GM18951 (cell line): ENCODE measurements at regions not wholly inside any gene's neighbourhood (a gene's known extent, or its start where the extent isn't known, plus 50 kb on each side); places are given as distances from the start of the nearest gene placed in this dataset.

ENCODE experiments used
- POLR2A ChIP-seq: IDR thresholded peaks from 4 replicates; pipeline ENCODE4 v1.6.1; 2011; ENCODE audit warnings: mild to moderate bottlenecking; ENCODE audit not compliant: insufficient read length, insufficient read depth; ENCODE audit errors: extremely low read depth
- in situ Hi-C: fragments of 300-500 bp; cut with MboI; formaldehyde crosslinking; loops from one replicate; pipeline ENCODE4 v1.12.0; 2022; ENCODE audit warnings: low sequenced_read_pairs, mixed read lengths, inconsistent platforms; ENCODE audit not compliant: unreplicated experiment

DNA sequence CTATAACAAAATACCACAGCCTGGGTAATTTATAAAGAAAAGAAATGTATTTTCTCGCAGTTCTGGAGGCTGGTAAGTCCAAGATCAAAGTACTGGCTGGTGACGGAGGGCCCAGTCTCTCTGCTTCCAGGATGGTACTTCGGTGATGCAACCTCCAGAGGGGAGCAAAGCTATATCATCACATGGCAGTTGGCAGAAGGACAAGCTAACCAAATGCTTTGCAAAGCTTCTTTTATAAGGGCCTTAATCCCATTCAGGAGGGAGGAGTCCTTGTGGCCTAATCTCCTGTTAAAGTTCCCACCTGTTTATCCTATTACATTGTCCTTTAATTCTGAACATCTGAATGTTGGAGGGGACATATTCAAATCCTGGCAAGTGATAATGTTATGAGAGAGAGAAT lies 134.1 kb upstream of the SP4 start:
- in situ Hi-C loops: no loop called here
- no peak for TF ChIP-seq POLR2A

DNA sequence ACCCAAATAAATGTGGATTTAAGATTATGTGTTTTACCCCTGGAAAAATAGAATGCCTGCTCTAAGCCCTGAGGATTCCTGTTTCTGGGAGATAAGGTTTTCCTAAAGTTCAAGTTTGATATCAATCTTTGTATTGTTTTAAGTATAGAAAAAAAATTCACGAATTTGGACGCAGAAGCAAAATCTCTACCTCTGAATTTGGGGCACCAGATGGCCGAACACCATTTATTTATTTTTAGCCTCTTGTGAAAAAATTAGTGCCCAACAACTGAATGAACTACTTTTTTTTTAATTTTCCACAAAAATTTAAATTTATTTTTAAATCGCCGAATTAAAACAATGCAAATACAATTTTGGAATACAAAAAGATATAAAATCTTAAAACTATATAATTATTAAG lies 128.1 kb upstream of the SP4 start:
- in situ Hi-C loops: no loop called here
- no peak for TF ChIP-seq POLR2A

DNA sequence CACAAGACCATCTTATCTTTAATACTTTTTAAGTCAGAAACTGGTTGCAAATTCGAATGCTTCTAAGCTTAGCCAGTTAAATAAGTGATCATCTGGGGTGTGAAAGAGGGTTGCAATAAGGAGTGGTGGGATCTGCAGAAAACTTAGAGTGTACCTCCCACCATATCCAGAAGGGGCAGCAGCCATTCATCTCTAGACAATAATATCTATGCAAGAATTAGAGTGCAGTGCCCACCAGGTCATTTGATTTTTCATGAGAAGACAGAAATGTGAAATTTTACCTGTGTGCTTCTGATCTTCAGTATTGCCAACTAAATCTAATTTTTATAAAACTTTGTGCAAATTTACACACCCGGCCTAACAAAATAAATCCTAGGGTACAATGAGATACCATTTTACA lies 127.2 kb upstream of the SP4 start:
- TF ChIP-seq POLR2A: no peak

DNA sequence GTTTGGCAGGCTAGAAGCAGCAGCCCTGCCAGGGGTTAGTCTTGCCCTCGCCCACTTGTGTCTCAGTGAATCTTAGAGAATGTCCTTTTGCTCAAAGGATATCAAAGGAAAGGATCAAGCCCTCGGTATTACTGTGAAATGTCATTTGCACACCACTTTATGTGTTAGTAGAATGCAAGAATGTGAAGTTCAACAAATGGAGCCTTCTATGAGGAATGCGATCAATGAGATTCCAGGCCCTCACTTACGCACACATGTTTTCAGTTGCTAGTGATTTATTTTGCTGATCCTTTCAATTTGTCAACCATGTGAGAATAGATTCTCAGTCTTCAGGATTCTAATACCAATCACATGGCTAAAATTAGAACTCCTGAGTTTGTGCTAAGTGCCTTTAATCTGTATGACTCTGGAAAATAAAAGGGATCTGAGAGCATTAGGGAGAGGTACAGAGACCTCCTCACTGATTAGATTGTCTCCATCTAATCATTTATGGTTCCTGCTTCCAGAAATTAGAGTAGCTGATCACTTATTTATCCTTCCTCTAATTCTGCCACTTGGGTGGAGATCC lies 123.0 kb upstream of the SP4 start:
- in situ Hi-C loops: no loop called here
- no peak for TF ChIP-seq POLR2A

More for the DNA sequence above, 127.2 kb upstream of the SP4 start:
- in situ Hi-C loops: no loop called here

DNA sequence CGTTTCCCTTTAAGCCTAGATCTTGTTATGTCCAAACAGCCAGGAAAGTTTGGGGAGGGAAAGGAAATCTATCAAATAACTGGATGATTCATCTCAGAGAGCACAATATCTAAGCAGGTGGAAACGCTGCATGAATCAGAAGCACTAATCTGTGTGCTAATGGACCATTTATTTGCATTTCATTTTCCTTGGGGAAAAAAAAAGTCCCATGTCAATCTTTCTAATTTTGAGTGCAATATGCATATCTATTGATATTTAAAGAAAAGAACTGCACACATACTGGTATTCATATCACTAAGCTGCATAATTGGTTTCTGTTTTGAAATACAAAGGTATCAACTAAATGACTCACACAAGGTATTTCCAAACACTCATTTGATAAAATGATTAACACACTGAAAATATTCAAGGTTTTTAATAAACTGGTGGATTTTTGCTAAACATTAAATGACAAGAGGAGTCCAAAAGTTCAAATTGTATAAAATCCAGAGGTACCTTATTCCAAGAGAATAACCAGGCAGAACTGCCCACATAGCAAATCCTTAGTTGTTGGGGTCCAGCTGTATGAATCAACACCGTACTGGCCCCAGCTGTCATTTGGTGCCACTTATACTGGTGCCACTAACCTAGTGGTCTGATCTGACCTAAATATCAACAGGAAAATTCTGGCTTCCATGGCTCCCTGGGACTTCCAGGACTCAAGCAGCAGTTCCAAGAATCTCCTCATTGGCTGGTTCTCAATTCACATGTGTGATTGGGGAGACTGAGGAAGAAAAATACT lies 122.2 kb upstream of the SP4 start:
- TF ChIP-seq POLR2A: no peak
- in situ Hi-C loops: no loop called here

DNA sequence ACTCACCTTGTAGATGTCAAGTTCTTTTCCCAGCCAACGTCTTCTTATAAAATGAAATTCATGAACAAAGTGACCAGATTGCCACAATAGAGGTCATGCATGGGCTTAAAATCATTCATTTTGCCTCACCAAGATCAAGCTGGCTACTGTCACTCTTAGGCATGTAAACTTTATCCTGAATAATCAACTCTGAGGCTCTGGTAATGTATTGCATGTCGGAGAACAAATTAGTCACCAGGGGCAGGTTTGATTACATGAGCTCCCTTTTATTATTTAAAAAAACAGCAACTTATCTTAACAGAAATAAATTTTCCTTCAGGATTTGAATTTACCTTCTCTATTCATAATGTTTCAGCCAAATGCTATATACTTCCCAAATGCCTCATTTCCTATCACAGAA lies 112.9 kb upstream of the SP4 start:
- in situ Hi-C loops: no loop called here
- TF ChIP-seq POLR2A: no peak

DNA sequence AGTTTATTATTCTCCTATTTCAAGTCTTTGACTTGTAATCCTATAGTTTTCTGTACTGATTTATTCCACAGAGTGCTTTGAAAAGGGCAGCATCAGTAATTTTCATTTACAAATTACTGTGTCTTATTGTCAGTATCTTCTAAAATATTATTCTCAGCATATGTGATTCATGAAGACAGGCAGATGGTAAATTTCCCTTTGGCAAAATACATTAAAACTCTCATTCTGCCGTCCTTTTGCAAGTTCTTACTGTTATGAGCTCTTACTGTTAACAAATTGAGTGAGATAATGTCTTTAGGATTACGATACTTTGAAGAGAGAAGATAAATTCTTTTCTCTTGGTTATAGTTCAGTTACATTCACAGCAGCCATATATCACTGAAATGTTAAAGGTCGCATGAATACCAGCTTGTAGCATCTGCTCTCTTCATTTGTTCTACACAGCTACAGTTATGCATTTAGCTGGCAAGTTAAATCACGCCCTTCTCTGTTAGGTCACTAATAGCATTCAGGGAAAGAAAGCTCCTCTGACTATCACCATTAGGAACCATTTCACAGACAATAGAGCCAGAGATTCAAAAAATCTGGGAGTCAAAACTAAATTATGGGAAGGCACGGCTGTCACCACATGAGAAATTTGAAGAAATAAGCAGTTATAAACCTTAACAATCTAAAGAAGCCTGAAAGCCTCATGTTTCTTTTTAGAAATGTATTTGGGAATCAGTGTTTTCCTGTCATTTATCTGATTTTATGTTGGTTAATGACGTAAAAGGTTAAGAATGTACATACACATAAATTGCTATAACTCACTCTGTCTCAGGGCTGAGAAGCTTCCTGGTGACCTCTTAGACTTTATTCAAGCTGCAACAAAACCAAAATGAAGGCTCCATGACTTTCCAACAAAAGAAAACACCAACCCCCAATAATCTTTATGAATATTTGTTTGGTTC lies 109.6 kb upstream of the SP4 start:
- no peak for TF ChIP-seq POLR2A
- in situ Hi-C loops: no loop called here

DNA sequence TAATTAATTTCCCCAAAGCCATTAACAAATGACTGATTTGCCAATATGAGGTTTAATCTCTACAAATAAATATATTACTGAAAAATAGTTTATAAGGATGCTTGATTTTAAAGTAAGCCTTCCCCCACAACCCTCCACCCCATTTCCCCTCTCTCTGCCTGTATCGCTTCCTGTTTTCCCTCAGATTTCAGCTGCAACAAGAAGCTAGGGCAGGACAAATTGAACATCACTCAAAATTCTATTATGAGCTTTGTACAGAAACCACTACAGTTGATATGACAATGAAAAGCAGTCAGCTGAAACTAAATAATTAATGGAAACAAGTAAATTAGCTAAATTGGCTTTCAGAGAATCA lies 109.0 kb upstream of the SP4 start:
- no peak for TF ChIP-seq POLR2A
- in situ Hi-C loops: no loop called here

DNA sequence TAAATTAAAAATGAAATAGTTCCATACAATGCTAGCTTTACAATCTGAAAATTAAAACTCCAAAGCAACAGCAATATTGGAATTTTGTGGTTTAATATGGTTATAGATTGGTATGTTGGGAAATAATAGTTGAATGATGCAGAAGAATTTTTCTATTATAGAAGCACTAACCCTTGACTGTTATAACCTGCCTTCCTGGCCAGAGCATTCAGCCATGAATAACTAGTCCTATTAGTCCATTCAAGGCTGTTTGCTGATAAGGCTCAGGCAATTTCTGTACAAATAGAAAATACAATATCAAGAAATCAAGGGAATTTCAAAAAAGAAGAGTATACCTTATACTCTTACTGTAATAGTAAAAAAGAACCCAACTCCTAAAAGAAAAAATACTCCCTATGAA lies 101.6 kb upstream of the SP4 start:
- TF ChIP-seq POLR2A: no peak
- in situ Hi-C loops: no loop called here

DNA sequence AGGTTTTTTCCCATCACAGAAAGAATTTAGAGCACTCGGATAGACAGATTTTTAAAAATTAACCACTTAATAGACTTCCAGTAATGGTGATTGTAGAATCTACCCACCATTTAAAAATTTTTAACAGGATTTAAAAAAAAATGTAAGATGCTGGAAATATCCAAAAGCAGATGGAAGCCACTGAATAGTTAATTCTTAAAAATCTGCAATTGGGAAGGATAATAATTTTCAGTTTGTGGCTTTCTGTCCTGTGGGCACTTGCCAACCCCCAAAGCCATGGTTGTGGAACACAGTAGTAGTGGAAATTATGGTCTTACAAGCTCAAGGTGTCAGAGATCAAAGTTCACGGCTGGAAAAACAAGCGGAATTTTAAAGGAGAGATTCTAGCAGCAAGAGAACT lies 101.0 kb upstream of the SP4 start:
- TF ChIP-seq POLR2A: no peak
- in situ Hi-C loops: no loop called here

DNA sequence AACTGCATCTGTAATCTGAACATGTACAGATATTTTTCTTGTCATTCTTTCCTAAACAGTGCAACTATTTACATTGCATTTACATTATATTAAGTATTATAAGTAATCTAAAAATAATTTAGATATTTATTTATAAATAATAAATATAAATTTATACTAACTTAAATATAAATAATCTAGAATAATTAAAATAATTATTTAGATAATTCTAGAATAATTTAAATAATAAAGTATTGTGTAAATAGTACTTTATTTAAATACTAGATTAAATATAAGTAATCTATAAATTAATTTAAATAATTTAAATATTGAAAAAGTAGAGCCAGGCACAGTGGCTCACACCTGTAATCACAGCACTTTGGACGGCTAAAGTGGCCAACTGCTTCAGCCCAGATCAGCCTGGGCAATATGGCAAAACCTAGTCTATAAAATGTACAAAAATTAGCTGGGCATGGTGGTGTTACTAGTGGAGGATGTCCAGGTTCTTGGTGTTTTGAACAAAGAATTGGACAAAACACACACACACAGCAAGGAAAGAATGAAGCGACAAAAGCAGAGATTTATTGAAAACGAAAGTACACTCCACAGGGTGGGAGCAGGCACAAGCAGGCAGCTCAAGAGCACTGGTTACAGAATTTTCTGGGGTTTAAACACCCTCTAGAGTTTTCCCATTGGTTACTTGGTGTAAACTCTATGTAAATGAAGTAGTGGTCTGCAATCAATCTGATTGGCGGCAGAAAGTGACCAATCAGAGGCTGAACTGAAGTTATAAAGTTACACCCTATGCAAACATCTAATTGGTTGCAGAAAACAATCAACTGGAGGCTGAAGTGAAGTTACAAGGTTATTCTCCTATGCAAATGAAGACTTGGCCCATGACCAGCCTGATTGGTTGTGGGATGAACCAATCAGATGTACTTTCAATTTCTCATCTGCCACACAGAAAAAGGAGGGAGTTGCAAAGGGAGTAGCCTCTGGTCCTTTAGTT lies 100.2 kb upstream of the SP4 start:
- TF ChIP-seq POLR2A: no peak
- in situ Hi-C loops: no loop called here

DNA sequence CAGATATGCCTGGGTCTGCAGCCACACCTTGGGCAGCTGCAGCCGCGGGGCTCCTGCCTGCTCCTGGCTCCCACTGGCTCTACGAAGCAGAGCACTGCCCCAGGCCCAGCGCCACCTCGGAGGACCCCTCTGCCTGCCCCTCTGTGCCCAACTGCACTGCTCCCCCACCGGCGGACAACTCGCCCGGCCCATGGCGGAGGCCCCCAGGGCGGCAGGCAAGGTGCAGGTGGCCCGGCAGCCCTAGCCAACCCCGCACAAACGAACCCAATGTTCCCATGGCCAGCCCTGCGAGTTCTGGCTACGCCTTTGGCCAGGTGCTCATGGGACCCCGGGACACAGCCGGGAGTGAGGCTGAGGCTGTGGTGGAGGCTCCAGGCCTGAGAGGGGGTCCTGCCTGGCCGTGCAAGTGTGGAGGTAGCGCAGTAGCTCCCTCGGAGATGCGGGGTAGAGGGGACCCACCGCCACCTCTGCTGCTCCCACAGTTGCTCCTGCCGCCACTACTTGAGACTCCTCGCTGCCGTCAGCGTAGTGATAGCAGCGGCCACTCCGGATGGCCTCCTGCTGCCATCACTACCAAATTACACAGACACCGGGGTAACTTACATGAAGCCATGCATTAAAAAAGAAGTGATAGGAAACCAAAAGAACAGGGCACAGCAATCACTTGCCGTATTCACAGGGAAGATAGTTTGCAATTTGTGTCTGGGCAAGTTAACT lies 97.3 kb upstream of the SP4 start:
- in situ Hi-C loops: no loop called here
- TF ChIP-seq POLR2A: no peak

DNA sequence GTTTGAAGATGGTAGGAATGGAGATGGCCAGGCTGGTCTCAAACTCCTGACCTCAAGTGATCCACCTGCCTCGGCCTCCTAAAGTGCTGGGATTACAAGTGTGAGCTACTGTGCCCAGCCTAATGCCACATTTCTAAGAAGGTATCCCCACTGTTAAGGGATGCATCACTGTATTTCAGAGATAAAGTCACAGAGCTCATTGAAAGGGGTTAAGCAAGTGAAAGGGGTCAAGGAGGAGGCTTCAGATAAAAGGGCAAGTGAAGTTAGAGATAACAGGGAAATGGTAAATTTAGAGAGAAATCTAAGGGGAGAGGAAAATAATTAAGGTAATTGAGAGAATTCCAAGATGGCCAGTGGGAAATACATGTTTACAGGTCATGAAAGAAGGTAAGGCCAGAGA lies 93.0 kb upstream of the SP4 start:
- TF ChIP-seq POLR2A: no peak
- in situ Hi-C loops: no loop called here
